GM21619 (cell line): ENCODE measurements at regions not wholly inside any gene's neighbourhood (a gene's known extent, or its start where the extent isn't known, plus 50 kb on each side); places are given as distances from the start of the nearest gene placed in this dataset.

Source experiments
- ATAC-seq: cut with Tn5 transposase; IDR thresholded peaks from one replicate; pipeline ENCODE4 v1.9.1; 2021; ENCODE audit not compliant: unreplicated experiment

DNA sequence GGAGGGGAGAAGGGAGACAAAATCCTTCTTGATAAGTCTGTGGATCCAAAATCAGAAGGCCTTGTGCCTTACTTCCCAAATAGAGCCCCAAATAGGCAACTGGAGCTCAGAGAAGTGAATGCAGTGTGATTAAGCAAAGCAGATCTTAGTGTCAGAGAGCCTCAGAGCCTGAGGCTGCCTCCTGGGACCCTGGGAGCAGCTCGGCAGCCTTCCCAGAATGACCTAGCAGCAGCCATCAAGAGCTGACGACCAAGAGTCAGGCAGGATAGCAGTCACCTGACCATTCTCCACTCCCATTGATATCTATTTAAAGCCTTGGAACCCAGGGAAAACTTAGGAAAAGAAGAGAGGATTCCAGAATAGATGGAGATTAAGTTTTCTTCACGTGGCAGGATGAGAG lies 78.0 kb upstream of the SMYD2 start:
- ATAC-seq: no peak

DNA sequence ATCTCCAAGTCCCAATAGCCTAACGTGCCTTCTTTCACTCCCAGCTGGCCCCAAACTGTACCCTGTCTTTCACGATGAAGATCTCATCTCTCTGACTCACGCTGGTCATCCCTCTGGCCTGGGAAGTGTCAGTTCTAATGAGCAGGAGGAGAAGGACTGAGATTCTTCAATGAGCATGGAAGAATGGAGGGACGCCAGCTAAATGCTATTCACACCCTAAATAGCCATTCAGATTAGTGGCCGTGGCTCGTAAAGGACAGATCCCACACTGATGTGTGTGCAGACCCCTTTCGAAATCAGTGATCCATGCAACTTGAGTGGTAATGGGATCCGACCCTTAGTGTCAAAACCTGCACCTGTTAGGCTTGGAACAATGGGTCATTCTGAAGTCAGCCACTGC lies 75.9 kb upstream of the SMYD2 start:
- ATAC-seq: no peak

DNA sequence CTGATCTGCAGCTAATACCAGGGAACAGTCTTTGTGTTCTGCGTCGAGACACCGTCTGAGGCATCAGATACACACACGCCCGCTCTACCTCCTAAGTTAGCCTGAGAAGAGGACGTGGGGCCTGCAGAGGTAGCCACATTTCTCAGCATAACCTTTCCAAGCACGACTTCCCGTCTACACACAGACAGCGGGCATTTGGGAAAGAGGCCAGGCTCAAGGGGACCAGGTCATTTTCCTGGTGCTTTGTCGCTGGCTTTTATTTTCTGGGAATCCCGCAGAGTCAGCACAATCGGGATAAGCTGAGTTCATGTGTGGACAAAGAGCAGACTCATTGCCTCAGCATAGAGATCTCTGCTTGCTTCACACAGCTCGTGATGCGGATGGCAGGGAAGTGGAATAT lies 72.5 kb upstream of the SMYD2 start:
- no peak for ATAC-seq

DNA sequence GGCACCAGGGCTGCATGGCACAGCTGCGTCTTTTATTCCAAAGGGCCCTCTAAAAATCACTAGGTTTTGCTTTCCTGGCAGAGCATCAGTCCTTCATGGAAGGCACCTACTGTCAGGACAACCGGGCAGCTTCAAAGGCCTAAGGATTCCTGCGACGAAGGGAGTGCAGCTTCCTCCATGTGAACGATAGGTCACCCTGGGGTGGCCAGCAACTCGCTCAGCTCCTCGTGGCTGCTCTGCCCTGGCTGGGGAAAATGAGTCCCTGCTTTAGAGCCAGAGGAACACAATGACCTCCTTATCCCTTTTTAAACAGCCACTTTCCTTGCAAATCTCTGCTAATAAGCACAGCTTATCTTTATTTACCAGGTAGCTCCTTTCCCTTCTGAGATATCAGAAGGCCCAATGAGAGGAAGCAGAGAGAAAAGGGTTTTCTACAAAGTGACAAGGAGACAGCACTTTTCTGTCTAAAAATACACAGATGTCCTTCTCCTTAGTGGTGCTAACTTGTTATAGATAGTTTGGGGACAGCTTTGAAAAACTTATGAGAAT lies 71.6 kb upstream of the SMYD2 start:
- ATAC-seq: no peak

DNA sequence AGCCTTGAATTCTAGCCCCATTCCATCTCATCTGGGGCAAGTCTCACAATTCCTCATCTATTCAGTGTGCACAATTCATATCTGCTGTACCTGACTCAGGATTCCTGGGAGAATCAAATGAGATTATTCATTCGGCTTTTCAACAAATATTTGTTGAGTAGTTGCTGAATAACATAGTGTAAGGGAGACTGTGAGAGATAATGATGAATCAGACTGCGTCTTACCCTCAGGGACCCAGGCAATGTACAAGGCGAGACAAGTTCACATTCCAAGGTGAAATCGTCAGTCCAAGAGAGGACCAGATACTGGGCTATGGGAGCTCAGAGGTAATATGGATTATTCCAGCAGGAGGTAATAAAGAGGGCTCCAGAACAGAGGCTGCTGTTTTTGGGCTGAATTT lies 67.8 kb upstream of the SMYD2 start:
- ATAC-seq: no peak

DNA sequence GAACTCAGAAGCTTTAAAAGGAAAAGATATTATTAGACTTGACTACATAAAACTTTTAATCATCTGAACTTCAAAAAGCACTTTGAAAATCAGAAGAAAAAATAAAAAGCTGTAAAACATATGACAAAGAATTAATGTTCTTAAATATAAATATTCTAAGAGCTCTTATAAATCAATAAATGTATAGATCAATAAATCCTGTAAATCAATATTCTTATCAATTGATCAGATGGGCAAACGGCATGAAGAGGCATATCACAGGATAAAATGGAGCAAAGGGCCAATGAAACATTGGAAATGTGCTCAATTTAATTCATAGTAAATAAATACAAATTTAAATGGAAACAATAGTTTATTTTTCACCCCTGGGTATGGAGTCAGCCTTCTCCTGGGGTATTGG lies 66.1 kb upstream of the SMYD2 start:
- no peak for ATAC-seq

DNA sequence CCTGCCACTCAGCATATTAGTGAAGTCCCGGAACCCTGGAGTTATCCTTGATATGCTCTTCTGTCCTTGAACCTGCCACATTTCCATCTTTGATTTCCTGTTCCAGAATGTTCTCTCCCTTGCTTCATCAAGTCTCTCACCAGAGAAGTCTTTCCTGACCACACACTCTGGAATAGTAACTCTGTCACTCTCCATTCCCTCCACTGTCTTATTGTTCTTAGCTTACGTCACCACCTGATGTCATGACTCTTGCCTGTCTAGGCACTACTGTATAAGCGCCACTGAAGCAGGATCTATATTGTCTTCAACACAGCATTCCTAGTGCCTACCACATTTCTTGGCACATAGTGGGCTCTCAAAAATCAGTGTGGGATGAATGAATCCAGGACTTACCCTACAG lies 65.4 kb upstream of the SMYD2 start:
- no peak for ATAC-seq

DNA sequence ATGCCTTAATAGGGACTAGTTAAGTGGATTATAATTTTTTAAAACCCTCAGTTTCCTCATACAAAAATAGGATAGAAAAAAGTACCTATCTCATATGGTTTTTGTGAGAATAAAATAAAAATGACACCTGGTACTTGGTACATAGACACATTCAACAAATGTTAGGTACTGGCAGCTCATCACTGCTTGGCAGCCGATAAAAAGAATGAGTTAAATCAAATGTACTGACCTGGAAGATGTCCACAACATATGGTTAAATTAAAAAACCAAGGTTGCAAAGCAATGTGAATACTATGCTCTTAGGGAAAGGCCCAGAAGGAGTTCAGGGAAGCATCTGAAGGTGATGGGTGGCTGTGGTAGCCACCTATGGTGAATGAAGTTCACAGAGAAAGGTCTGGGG lies 64.9 kb upstream of the SMYD2 start:
- no peak for ATAC-seq

DNA sequence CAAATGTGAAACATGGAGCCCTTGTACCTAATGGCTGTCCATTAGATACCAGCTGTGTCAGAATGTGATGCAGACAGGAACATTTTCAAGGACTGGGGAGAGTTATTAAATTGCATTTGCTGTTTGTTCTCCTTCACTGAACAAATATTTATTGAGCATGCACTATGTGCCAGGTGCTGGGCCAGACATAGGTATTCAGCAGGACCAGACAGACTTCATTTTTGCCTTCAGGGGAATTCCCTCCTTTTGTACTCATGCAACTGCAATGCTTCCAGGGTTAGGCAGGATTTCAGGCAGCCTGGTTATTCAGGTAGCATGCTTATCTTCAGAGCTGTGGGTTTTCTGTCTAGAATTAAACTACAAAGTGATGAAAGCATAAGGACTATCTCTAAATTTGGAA lies 64.2 kb upstream of the SMYD2 start:
- ATAC-seq: no peak

DNA sequence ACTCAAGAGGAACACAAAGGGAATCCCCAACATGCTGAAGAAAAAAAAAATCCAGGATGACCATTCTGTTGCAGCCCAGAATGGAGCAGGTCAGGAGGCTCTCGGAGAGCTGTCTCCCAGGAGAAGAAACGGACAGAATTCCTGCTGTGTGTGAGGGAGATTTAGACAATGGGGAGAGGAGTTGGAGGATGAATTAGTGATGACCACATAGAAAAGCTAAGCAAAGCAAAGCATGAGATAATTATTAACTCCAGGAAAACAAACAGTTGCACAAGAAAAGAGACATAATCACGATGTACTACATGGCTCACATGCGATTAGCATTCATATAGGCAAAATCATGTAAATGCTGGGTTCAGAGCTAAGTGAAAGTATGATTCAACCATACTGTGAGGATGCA lies 61.1 kb upstream of the SMYD2 start:
- no peak for ATAC-seq

DNA sequence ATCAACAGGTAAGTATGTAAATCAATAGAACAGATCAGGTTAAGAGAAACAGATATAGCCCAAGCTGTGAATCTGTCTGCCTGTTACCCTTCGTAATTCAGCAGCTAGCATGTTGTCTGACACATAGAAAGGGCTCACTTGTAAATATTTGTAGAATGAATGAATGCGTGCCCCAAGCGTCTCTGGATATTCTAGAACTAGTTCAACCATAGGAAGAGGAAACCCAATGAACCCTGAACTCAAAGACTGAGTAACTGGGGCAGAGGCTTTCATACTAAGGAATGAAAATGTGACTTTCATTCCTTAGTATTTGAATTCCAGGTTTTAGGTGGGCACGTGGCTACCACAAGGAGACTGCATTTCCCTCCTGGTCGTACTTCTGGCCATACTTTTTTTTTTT lies 60.1 kb upstream of the SMYD2 start:
- ATAC-seq: no peak

DNA sequence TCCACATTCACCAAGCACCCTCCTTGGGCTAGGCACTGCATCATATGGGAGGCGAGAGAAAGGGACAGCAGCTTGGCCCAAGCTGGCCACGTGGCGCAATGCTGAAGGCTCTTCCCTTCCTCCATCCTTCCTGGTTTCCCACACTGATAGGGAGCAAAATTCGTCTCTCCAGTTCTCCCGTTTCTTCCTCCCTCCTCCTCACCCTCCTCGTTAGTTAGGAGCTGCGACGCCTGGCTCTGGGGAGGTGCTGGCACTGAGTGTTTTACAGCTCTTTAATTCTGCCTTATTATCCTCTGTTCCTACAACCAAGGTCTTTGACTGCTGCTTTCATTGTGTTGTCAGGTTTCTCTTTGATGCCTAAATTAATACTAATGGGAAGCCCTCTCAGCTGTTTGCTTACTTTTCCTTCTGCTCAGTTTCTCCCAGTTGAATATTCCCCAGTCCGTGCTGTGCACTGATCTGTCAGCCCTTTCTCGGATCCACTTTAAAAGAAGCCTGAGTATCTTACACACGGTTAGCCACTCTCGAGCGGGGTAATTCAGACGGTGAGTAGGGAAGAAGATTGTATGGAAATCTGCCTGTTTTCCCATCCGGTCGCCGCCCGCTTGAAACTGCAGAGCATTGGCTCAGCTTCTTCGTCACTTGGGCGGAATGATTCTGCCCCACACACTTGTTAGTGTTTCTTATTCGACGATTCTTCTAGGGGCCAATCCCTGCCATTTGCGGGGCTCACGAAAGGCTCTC lies 56.2 kb upstream of the SMYD2 start:
- ATAC-seq: no peak

DNA sequence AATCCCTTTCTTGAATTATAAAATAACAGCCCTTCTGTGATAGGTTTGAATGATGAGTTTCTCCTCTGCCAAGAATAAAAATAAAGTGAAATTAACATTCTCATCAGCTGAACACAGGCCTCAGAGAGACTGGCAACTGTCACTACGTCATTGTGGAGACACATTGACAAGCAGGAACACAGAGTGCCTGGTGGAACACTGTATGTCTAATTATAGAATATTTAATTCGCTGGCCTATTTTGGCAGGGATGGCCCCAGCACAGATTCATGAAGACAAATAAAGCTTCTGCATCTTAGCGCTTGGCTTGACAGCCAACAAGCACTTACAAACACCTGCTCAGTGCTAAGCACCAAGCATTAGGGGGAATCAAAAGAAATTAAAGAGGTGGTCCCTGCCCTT lies 52.0 kb upstream of the SMYD2 start:
- no peak for ATAC-seq

DNA sequence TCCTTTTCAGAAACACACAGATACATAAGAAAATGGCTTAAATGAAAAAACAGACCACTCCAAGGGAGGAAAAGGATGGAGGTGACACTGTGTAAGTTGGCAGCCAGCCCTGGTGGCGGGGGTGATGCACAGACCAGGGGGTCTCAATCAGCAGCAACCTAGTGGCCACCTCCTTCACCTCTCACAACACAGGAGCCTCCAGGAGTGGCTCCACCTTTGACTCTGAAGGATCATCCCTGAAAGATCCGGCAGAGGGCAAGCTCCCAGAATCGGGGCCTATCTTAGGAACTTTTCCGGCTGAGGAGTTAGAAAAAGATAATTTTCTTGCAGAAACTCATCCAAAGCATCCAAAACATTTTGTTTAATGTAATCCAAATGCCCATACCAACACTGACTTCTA lies 51.2 kb upstream of the SMYD2 start:
- ATAC-seq: no peak
